Putamen (tissue), 1 donor: ENCODE measurements at regions not wholly inside any gene's neighbourhood (a gene's known extent, or its start where the extent isn't known, plus 50 kb on each side); places are given as distances from the start of the nearest gene placed in this dataset.

Experiments used
- DNase-seq: peaks from one replicate; pipeline ENCODE4 v3.0.0-alpha.2; 2016; ENCODE audit warnings: low spot score

DNA sequence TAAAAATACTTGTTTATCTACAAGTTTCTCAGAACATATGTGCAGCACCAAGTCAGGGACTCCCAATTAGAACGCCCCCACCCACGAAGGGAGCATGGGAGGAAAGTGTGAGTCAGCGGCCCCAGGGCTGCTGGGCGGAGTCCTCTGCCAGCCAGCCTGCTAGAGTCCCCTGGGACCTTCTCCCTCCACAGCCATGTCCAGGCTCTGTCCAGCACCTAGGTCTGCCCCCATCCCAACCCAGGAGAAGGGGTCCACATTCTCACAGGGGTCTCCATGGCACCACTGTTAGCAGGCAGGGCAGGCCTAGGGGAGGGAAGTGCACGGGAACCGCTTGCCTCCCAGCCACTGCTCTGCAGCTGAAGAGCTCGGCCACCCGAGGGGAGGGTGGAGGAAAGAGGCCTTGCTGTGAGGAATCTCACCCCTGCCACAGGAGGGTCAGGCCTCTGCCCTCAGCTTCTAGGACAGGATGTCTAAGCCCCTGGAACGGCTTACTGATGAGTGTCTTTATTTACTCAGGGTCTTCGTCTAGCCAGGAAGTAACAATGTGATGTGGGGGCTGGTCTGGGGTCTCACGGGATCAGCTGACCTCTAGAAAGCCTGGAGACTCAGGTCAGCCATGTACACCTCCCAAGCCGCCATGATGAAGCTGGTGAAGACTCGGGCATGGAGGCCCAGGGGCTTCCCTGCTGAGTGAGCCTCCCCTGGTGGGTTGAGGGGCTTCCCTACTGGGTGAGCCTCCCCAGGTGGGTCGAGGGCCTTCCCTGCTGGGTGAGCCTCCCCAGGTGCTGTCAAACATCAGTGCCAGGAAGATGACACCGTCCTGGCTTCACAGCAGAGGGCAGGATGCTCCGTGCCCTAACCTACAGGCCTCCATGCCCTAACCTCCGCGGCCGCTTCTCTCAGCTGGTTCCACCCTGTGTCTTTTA lies 190.3 kb downstream of the RBFOX3 start:
- DNase-seq: peak; percentile 24

GRCh38 chr17:79417476-79417988 lies 193.3 kb downstream of the RBFOX3 start:
- no peak for DNase-seq

DNA sequence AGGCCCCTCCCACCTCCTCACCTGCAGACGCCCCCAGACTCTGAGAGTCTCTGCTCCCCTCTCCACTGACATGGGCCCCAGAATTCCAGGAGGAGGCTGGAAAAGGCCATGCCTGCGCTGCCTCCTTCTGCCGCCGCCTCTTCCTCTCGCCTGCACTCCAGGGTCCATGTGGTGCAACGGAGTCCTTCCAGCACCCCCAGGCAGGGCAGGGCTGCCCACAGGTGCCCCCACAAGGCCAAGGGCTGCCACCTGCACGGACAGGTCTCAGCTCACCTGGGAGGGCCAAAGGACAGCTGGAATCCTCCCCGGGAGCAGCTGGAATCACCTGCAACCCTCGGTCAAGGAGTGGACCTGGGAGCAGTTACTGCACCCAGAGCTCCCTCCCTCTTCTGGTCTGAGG lies 194.9 kb downstream of the RBFOX3 start:
- DNase-seq: no peak

DNA sequence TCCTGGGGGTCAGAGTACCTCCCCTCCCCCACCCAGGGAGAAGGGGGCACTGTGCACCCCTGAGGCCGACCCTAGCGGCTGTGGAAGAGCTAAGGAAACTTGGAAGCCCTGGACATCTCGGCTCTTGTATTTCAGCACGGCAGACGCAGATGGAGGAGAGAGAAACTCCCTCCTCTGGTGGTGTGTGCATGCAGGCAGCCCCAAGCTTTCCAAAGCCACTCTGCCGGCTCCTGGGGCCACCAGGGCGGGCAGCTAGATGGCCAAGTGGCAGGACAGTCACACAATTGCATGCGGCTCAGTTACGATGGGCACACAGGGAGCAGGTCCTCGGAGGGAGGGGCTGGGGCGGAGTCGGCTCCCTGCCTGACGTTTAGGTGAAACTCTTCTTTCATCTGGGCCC lies 195.5 kb downstream of the RBFOX3 start:
- DNase-seq: no peak

GRCh38 chr17:79414793-79415211 lies 196.0 kb downstream of the RBFOX3 start:
- no peak for DNase-seq

DNA sequence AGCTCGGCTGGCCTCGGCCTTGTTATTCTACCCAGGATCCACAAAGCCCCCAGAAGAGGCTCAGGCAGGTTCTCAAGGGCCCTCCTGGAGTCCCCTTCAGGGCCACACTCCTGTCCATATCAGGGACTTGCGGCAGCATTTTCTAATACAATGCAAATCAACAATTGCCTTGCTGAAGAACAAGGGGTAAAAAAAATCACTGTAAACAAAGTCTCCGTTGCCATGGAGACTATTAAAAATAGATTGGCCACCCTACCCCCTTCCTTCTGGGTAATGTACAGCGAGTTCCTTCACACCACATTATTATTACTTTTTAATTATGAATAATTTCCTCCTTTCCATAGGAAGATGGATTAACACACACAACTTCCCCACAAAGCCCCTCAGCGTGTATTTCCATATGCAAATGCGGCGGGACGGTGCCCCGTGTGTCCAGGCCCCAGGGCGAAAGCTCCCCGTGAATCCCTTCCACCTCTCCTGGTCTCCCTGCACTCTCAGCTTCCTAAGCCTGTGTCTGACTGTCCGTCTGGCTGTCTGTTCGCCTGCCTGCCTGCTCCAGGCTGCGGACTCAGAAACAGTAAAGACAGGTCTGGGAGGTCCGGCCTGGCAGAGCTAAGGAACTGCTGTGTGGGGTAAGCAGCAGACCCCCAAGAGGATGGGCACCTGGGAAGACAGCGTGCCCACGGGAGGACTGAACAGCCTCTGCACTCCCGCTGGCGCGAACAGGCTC lies 196.6 kb downstream of the RBFOX3 start:
- DNase-seq: no peak

- no peak for DNase-seq
These were observed 197.2 kb downstream of the RBFOX3 start for GRCh38 chr17:79413611-79414010.

GRCh38 chr17:79412886-79413390 lies 197.9 kb downstream of the RBFOX3 start:
- no peak for DNase-seq

DNA sequence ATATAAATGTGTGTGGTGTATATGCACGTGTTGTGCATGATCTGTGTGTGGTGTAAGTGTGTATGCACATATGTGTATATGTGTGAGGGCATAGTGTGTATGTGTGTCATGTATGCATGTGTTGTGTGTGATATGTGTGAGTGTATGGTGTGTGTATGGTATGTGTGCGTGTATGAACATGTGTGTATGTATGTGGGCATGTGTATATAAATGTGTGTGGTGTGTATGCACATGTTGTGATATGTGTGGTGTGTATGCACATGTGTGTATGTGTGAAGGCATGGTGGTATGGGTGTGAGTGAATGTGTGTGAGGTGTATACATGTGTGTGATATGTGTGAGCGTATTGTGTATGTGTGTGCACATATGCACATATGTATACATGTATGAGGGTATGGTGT lies 198.7 kb downstream of the RBFOX3 start:
- no peak for DNase-seq

DNA sequence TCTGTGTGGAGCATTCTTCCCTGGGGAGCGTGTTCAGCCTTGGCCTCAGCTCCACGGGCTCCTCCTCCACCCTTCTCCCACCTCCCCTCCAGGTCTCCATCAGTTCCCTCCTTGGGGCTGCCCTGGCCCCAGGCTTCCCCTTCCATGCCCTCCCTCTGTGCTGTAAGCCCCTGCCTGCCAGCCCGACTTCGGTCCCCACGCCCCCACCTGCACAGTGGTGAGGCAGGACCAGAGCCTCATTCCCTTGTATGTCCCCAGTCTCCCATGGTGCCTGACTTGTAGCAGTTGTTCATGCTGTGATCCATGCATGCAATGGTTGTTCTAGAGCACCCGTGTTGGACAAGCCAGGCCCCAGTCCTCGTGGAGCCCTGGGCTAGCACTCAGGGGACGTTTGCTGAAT lies 199.4 kb downstream of the RBFOX3 start:
- no peak for DNase-seq

DNA sequence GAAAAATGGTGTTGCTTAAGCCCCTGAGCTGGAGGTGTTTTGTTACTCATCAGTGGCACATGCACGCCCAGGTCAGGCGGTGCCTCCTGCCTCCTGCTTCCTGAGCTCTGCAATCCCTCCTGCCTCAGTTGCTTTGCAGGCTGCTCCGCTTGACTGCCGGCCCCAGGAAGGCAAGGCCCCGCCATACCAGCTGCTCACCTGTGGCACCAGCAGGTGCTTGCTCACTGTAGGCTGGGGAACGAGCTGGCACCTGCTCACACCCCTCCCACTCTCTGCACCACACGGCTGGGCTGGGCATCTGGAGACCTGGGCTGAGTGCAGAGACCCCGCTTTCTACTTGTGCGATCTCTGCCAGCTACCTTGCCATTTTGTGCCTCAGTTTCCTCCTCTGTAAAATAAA lies 200.2 kb downstream of the RBFOX3 start:
- no peak for DNase-seq

- DNase-seq: no peak
These were observed 202.6 kb downstream of the RBFOX3 start for GRCh38 chr17:79408251-79408650.

GRCh38 chr17:79407385-79407784 lies 203.5 kb downstream of the RBFOX3 start:
- no peak for DNase-seq

DNA sequence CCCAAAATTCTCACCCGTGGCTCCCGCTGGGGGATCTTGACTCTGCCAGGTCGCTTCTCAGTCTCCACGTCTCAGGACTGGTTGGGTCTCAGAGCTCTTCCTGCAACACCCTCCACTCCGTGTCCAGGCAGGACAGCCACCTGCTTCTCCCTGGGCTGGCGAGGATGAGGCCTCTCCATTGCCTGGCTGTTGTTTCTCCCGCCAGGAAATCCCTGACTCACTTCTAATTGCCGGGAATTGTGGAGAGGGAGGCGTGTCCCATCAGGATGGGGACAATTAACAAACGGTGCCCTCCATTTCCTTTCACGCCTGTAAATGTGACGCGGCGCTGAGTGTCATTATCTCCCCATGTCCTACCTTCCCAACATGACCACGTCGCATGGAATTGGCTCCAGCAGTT lies 204.5 kb downstream of the RBFOX3 start:
- DNase-seq: no peak

- DNase-seq: no peak
These were observed 205.0 kb downstream of the RBFOX3 start for GRCh38 chr17:79405823-79406222.

DNA sequence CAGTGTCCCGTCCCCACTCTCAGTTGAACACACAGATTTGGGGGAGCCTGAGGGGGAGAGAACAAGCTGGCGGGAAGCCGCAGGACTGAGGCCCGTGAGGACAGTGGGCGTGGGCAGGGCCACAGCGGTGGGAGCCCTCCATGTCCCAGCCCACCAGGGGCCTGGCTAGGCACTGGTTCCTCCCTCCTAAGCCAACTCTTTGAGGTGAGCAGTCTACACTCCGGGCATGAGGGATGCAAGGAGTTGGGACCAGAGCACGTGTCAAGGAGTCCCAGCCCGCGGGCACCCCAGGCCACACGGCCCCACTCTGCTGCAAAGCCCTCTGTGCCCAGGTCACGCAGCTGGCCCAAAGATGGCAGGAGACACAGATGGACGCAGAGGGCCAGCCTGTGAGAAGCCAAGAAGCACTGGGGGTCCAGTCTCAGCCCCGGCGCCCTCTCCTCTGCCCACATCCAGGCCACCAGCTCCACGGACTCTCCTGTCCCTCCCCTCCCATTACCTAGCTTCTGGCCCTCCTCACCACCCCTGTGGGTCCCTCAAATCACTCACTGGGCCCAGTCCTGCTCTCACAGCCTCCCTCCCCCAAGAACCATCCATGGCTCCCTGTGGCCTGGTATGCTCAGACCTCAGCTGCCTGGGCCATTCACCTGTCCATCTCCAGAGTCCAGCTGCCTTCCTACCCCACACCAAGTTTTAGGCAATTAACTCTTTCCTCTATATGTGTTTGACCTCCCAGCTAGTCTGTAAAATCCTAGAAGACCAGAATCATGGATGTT lies 206.5 kb downstream of the RBFOX3 start:
- DNase-seq: no peak

- no peak for DNase-seq
These were observed 208.9 kb downstream of the RBFOX3 start for GRCh38 chr17:79401704-79402674.

GRCh38 chr17:79400989-79401703 lies 209.7 kb downstream of the RBFOX3 start:
- DNase-seq: peak; percentile 50

GRCh38 chr17:79399610-79400144 lies 211.2 kb downstream of the RBFOX3 start:
- DNase-seq: no peak

- no peak for DNase-seq
These were observed 212.4 kb downstream of the RBFOX3 start for GRCh38 chr17:79398441-79398840.
